ENCODE measurements at regions not wholly inside any gene's neighbourhood (a gene's known extent, or its start where the extent isn't known, plus 50 kb on each side); places are given as distances from the start of the nearest gene placed in this dataset.

- DNase-seq (ENCODE audit: low spot score) (no peak), ATAC-seq (no peak)
- CTCF ChIA-PET = no interaction called here
- H3K9me3 Mint-ChIP-seq = peaks cover 30% of the 10 kb centered on the region
- H3K27ac Mint-ChIP-seq = no peak overlapping the region
- no peak overlapping the region for H3K4me3 Mint-ChIP-seq
- peaks cover 17% of the 10 kb centered on the region for H3K4me1 Mint-ChIP-seq
- POLR2A ChIA-PET = no interaction called here
- TF ChIP-seq IRF2 (CRISPR knock-in tag; IDR thresholded peaks at IDR 0.05; ENCODE audit: borderline replicate concordance, low read depth) = no peak
- TF ChIP-seq CREM (CRISPR knock-in tag; IDR thresholded peaks at IDR 0.05) = no peak
- no peak for TF ChIP-seq ZNF121 (CRISPR knock-in tag; IDR thresholded peaks at IDR 0.05)
- no peak for TF ChIP-seq ZNF532 (CRISPR knock-in tag; IDR thresholded peaks at IDR 0.05; ENCODE audit: borderline replicate concordance)
- no peak for TF ChIP-seq GABPB1 (CRISPR knock-in tag; IDR thresholded peaks at IDR 0.05)
- TF ChIP-seq ZBTB43 (CRISPR knock-in tag; IDR thresholded peaks at IDR 0.05) = no peak
- no peak for TF ChIP-seq JAZF1 (CRISPR knock-in tag; IDR thresholded peaks at IDR 0.05)
- no peak for TF ChIP-seq ZBTB21 (CRISPR knock-in tag; IDR thresholded peaks at IDR 0.05; ENCODE audit: borderline replicate concordance)
- TF ChIP-seq JUN (CRISPR knock-in tag; IDR thresholded peaks at IDR 0.05) = no peak
- no peak for TF ChIP-seq ZNF263 (CRISPR knock-in tag; IDR thresholded peaks at IDR 0.05; ENCODE audit: low read depth)
- TF ChIP-seq HMGXB4 (CRISPR knock-in tag; IDR thresholded peaks at IDR 0.05) = no peak
- no peak for TF ChIP-seq MYBL2 (CRISPR knock-in tag; IDR thresholded peaks at IDR 0.05)
- TF ChIP-seq NR1H2 (CRISPR knock-in tag; IDR thresholded peaks at IDR 0.05) = no peak
- no peak for TF ChIP-seq EMX1 (CRISPR knock-in tag; IDR thresholded peaks at IDR 0.05)
- no peak for TF ChIP-seq ZNF317 (CRISPR knock-in tag; IDR thresholded peaks at IDR 0.05; ENCODE audit: borderline replicate concordance, low read depth)
- no peak for TF ChIP-seq ZNF423 (CRISPR knock-in tag; IDR thresholded peaks at IDR 0.05)
- no peak for TF ChIP-seq AFF4 (CRISPR knock-in tag; IDR thresholded peaks at IDR 0.05; ENCODE audit: borderline replicate concordance)
- TF ChIP-seq TEAD4 (CRISPR knock-in tag; IDR thresholded peaks at IDR 0.05) = no peak
- TF ChIP-seq NFYB (CRISPR knock-in tag; conservative IDR thresholded peaks at IDR 0.05; ENCODE audit: low read depth) = no peak
- 0 out of 2 replicates have a peak, but pooled peaks cover 2% of the 10 kb centered on the region for H3K36me3 Mint-ChIP-seq
- H3K27me3 Mint-ChIP-seq (ENCODE audit: low read depth) = peaks cover 2% of the 10 kb centered on the region; the same call in 1 of the 2 replicates
These were observed 364.8 kb downstream of the SOX9 start for GRCh38 chr17:72485596-72485995.

Data from WTC11 (cell line).